Natural killer cell (primary cell): ENCODE measurements at regions not wholly inside any gene's neighbourhood (a gene's known extent, or its start where the extent isn't known, plus 50 kb on each side); places are given as distances from the start of the nearest gene placed in this dataset.

ENCODE experiments used
- ATAC-seq, 3 donors: fragments of 150-1000 bp in 2 of 3; fragments of 200-7000 bp in 1 of 3; cut with Tn5 transposase; 1 replicate in 1 of 3; 2 replicates in 2 of 3; pipeline ENCODE4 v1.10.0; 2021; ENCODE audit warnings: mild to moderate bottlenecking in 2 of 3, moderate library complexity in 2 of 3
- DNase-seq, 2 donors: peaks; one replicate each; pipeline versions ENCODE4 v3.0.0 to v3.0.0-alpha.2; 2013 to 2021; ENCODE audit warnings: mixed read lengths in 1 of 2
- H3K27ac ChIP-seq: one replicate; pipeline ENCODE4 v1.5.1; 2013; ENCODE audit warnings: mild to moderate bottlenecking, low read length
- H3K27me3 ChIP-seq: one replicate; pipeline ENCODE4 v1.6.1; 2013; ENCODE audit warnings: low read length; ENCODE audit not compliant: control insufficient read depth, insufficient read depth
- H3K36me3 ChIP-seq: one replicate; pipeline ENCODE4 v1.6.1; 2013; ENCODE audit warnings: low read length; ENCODE audit not compliant: control insufficient read depth, insufficient read depth
- H3K4me1 ChIP-seq: one replicate; pipeline ENCODE4 v1.6.1; 2013; ENCODE audit warnings: low read length; ENCODE audit not compliant: control insufficient read depth, insufficient read depth
- H3K4me3 ChIP-seq: one replicate; pipeline ENCODE4 v1.5.1; 2013; ENCODE audit warnings: low read length
- H3K9me3 ChIP-seq: one replicate; pipeline ENCODE4 v1.6.1; 2013; ENCODE audit warnings: low read length; ENCODE audit not compliant: control insufficient read depth, insufficient read depth
- H3K27ac Mint-ChIP-seq, 2 donors: one replicate each; pipeline ENCODE4 v1.8.0; 2022; ENCODE audit warnings: mild to moderate bottlenecking in 2 of 2, mixed read lengths in 2 of 2, moderate library complexity in 1 of 2
- H3K27me3 Mint-ChIP-seq, 2 donors: one replicate each; pipeline ENCODE4 v1.8.0; 2022; ENCODE audit warnings: low read depth in 2 of 2, mixed read lengths in 2 of 2
- H3K36me3 Mint-ChIP-seq: one replicate; pipeline ENCODE4 v1.8.0; 2022; ENCODE audit warnings: mixed read lengths
- H3K4me1 Mint-ChIP-seq, 2 donors: one replicate each; pipeline ENCODE4 v1.8.0; 2022; ENCODE audit warnings: mixed read lengths in 2 of 2
- H3K4me3 Mint-ChIP-seq: one replicate; pipeline ENCODE4 v1.8.0; 2022; ENCODE audit warnings: mild to moderate bottlenecking, moderate library complexity, mixed read lengths
- H3K9me3 Mint-ChIP-seq, 2 donors: one replicate each; pipeline ENCODE4 v1.8.0; 2022; ENCODE audit warnings: mixed read lengths in 2 of 2
- CTCF ChIP-seq: fragments of 200-600 bp; IDR thresholded peaks from one replicate; pipeline ENCODE4 v1.8.0; 2022; ENCODE audit warnings: antibody characterized with exemption
- WGBS: methylation state at CpG from one replicate; pipeline ENCODE4 v1.1.7; 2013; ENCODE audit warnings: missing lambda C conversion rate; ENCODE audit not compliant: insufficient coverage; 5-methylcytosine and 5-hydroxymethylcytosine counted together
- intact Hi-C: fragments of 100-400 bp; cut with micrococcal nuclease; formaldehyde crosslinking; loops from one replicate; pipeline ENCODE4 v1.14.2; 2022

DNA sequence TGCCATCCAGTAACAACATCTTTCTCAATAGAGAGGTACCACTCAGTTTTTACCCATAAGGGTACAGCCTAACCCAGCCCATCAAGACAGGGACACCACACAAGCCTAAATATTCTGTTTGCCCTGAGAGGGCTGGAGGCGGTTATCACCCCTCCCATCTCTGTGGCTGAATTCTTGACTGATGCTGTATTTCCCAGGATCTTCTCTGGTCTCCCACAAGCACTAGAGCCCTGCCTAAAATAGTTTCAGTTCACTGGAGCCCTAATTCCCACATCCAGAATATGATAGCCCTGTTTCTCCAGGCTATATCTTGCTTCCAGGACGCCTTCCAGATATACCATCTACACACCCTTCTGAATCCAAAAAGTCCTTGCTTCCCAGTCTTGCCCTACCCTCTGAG lies 91.6 kb upstream of the NMU start:
- Histone ChIP-seq H3K9me3 (no peaks in the 10 kb centered on the region), H3K4me1 (no peaks in the 10 kb centered on the region), H3K27me3 (no peaks in the 10 kb centered on the region), H3K36me3 (no peaks in the 10 kb centered on the region), H3K4me3 (no peak overlapping the region), H3K27ac (no peak overlapping the region)
- TF ChIP-seq CTCF = no peak
- Mint-ChIP-seq H3K4me1 (no peaks in the 10 kb centered on the region), H3K27ac (no peak overlapping the region), H3K36me3 (no peaks in the 10 kb centered on the region), H3K9me3 (no peaks in the 10 kb centered on the region), H3K4me3 (no peak overlapping the region), H3K27me3 (peaks cover 6 to 12% of the 10 kb centered on the region in 2 donors)
- intact Hi-C loops = no loop called here
- WGBS = 87% methylated on average over 2 of the region's 2 CpGs
- ATAC-seq = no peak
- no peak for DNase-seq

DNA sequence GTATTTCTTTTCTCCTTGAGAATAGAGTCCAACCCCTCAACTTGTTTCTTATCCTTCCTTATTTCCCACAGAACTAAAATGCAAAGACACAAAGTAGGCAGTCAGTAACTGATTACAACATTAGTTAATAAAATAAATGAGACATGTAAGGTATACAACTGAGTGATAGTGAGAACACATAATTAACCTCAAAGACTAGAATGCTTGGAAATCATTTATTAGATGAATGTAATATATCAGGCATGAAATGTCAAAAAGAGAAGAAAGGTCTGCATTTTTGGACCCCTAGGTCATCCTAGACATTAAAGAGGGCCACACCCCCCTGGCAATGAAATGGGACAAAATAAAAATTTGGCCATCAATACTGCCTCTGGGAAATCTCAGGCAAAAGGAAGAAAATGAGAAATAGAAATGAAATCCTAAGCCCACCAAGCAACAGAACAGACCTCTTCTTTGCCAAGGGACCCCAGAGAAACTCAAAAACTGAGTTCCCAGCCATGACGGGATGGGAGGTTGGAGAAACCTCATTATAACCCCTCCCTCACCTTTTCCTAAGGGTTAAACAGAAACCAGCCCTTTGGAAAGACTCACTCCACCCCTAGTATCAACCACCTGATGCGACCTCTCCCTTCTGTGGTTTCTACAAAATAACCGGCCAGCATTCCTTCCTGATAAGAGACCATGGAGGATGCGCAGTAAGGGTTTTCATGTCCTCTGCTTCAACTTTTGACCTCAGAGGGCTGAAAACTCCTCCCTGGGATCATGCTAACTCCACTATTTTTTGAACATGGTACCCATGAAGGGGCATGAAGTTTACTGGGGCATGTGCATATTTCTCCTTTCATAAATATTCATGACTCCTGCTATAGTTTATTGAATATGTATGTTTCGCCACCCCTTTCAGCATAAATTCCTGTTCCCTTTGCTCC lies 90.0 kb upstream of the EXOC1L start:
- Mint-ChIP-seq H3K9me3 (no peaks in the 10 kb centered on the region), H3K4me3 (no peak overlapping the region), H3K27ac (no peak overlapping the region), H3K36me3 (no peaks in the 10 kb centered on the region), H3K27me3 (peaks cover 7 to 14% of the 10 kb centered on the region in 2 donors), H3K4me1 (no peaks in the 10 kb centered on the region)
- H3K27ac ChIP-seq = no peak overlapping the region
- H3K4me1 ChIP-seq = no peaks in the 10 kb centered on the region
- intact Hi-C loops = loop anchor here (10.0 kb wide), 2 partner anchors 385 to 755 kb away; partner anchors contain the start of gene SRD5A3
- TF ChIP-seq CTCF = no peak
- DNase-seq = no peak
- no peak for ATAC-seq
- WGBS = 86% methylated on average over 5 of the region's 5 CpGs
- H3K27me3 ChIP-seq = no peaks in the 10 kb centered on the region
- H3K9me3 ChIP-seq = no peaks in the 10 kb centered on the region
- no peaks in the 10 kb centered on the region for H3K36me3 ChIP-seq
- H3K4me3 ChIP-seq = no peak overlapping the region

GRCh38 chr4:55730280-55730931 lies 89.2 kb upstream of the EXOC1L start:
- no peaks in the 10 kb centered on the region for H3K9me3 Mint-ChIP-seq
- no peak for DNase-seq
- WGBS = 82% methylated on average over 2 of the region's 2 CpGs

More at GRCh38 chr4:55730280-55730931, 89.2 kb upstream of the EXOC1L start:
- Histone ChIP-seq H3K4me3 (no peak overlapping the region), H3K27ac (no peak overlapping the region), H3K9me3 (no peaks in the 10 kb centered on the region), H3K27me3 (no peaks in the 10 kb centered on the region), H3K36me3 (no peaks in the 10 kb centered on the region), H3K4me1 (no peaks in the 10 kb centered on the region)
- H3K36me3 Mint-ChIP-seq = no peaks in the 10 kb centered on the region
- intact Hi-C loops = loop anchor here (10.0 kb wide), 2 partner anchors 386 to 756 kb away; partner anchors contain the start of gene SRD5A3
- no peak for TF ChIP-seq CTCF
- H3K4me1 Mint-ChIP-seq = no peaks in the 10 kb centered on the region
- H3K27ac Mint-ChIP-seq = no peak overlapping the region
- no peak for ATAC-seq
- H3K4me3 Mint-ChIP-seq = no peak overlapping the region
- H3K27me3 Mint-ChIP-seq = peaks cover 14 to 21% of the 10 kb centered on the region in 2 donors
